IMR-90 (cell line): ENCODE measurements at regions not wholly inside any gene's neighbourhood (a gene's known extent, or its start where the extent isn't known, plus 50 kb on each side); places are given as distances from the start of the nearest gene placed in this dataset.

Experiments
- ATAC-seq: fragments of 200-7000 bp; cut with Tn5 transposase; 2 replicates; pipeline ENCODE4 v1.9.1; 2020; ENCODE audit warnings: low read depth, mild to moderate bottlenecking, moderate library complexity
- BruUV-seq: library from RNA; stranded (reverse); fragments of 400-500 nt; replicated peaks from 2 replicates; lab custom pipeline; 2021; lab: Mats Ljungman, UMichigan
- CTCF ChIA-PET: fragments of 300-600 bp; formaldehyde crosslinking; extraction: SDS; loops from one replicate; lab custom pipeline; 2021; ENCODE audit warnings: antibody characterized with exemption; lab: Yijun Ruan, JAX
- POLR2A ChIA-PET: fragments of 300-600 bp; sonication (Branson Sonifier 250); formaldehyde crosslinking; loops from one replicate; lab custom pipeline; 2022; ENCODE audit warnings: antibody characterized with exemption; ENCODE audit not compliant: unreplicated experiment; lab: Charles Lee
- DNase-seq: peaks from one replicate; pipeline ENCODE4 v3.0.0; 2013
- H2AFZ ChIP-seq: replicated peaks from 2 replicates; pipeline ENCODE3; 2013; ENCODE audit warnings: low read length, mild to moderate bottlenecking; ENCODE audit not compliant: poor library complexity
- H2AK5ac ChIP-seq: 2 replicates; pipeline ENCODE4 v1.6.1; 2013; ENCODE audit warnings: low read depth, low read length, inconsistent platforms
- H2AK9ac ChIP-seq: replicated peaks from 2 replicates; pipeline ENCODE3; 2013; ENCODE audit warnings: mild to moderate bottlenecking, low read depth, low read length, moderate library complexity; ENCODE audit not compliant: poor library complexity
- H2BK120ac ChIP-seq: 2 replicates; pipeline ENCODE4 v1.6.1; 2013; ENCODE audit warnings: low read depth, low read length, inconsistent platforms
- H2BK15ac ChIP-seq: 3 replicates; pipeline ENCODE4 v1.6.1; 2013; ENCODE audit warnings: low read depth, low read length, inconsistent platforms
- H2BK20ac ChIP-seq: 2 replicates; pipeline ENCODE4 v1.6.1; 2013; ENCODE audit warnings: low read depth, mild to moderate bottlenecking, inconsistent platforms, low read length, moderate library complexity
- H2BK5ac ChIP-seq: 2 replicates; pipeline ENCODE4 v1.6.1; 2013; ENCODE audit warnings: mild to moderate bottlenecking, low read depth, low read length, inconsistent platforms; ENCODE audit not compliant: poor library complexity, severe bottlenecking
- H3K14ac ChIP-seq: replicated peaks from 2 replicates; pipeline ENCODE4 v1.6.1; 2013; ENCODE audit warnings: low read depth, low read length, inconsistent platforms
- H3K18ac ChIP-seq: 2 replicates; pipeline ENCODE4 v1.6.1; 2013; ENCODE audit warnings: low read depth, low read length, control low read depth
- H3K23ac ChIP-seq: 2 replicates; pipeline ENCODE4 v1.6.1; 2013; ENCODE audit warnings: low read depth, low read length, inconsistent platforms
- H3K27ac ChIP-seq: 2 replicates; pipeline ENCODE4 v1.5.1; 2013; ENCODE audit warnings: mild to moderate bottlenecking, control low read depth, low read length; ENCODE audit not compliant: insufficient read depth
- H3K27me3 ChIP-seq: 2 replicates; pipeline ENCODE4 v1.6.1; 2013; ENCODE audit warnings: low read length; ENCODE audit not compliant: control insufficient read depth, insufficient read depth
- H3K36me3 ChIP-seq: 2 replicates; pipeline ENCODE4 v1.6.1; 2013; ENCODE audit warnings: low read length, mixed read lengths; ENCODE audit not compliant: control insufficient read depth, insufficient read depth
- H3K4ac ChIP-seq: 2 replicates; pipeline ENCODE4 v1.6.1; 2013; ENCODE audit warnings: low read depth, low read length, inconsistent platforms
- H3K4me1 ChIP-seq: 2 replicates; pipeline ENCODE4 v1.6.1; 2013; ENCODE audit warnings: low read length, mixed read lengths; ENCODE audit not compliant: control insufficient read depth, insufficient read depth
- H3K4me2 ChIP-seq: 2 replicates; pipeline ENCODE4 v1.6.1; 2013; ENCODE audit warnings: low read depth, mild to moderate bottlenecking, control low read depth, low read length, moderate library complexity
- H3K4me3 ChIP-seq: 2 replicates; pipeline ENCODE4 v1.5.1; 2013; ENCODE audit warnings: low read depth, mild to moderate bottlenecking, control low read depth, low read length, moderate library complexity; ENCODE audit not compliant: insufficient read depth
- H3K56ac ChIP-seq: 2 replicates; pipeline ENCODE4 v1.6.1; 2013; ENCODE audit warnings: low read length, inconsistent platforms; ENCODE audit not compliant: insufficient read depth; ENCODE audit errors: extremely low read depth
- H3K79me1 ChIP-seq, 2 experiments: 2 replicates each; pipeline ENCODE4 v1.6.1; 2013; ENCODE audit warnings: low read length in 2 of 2, inconsistent platforms in 1 of 2, low read depth in 1 of 2
- H3K9ac ChIP-seq: 2 replicates; pipeline ENCODE4 v1.6.1; 2013; ENCODE audit warnings: low read depth, low read length, control low read depth
- H3K9me1 ChIP-seq: 2 replicates; pipeline ENCODE4 v1.6.1; 2013; ENCODE audit warnings: low read length, inconsistent platforms; ENCODE audit not compliant: insufficient read depth
- H3K9me3 ChIP-seq: 2 replicates; pipeline ENCODE4 v1.6.1; 2013; ENCODE audit warnings: low read length; ENCODE audit not compliant: control insufficient read depth, insufficient read depth
- H4K20me1 ChIP-seq: 2 replicates; pipeline ENCODE4 v1.6.1; 2013; ENCODE audit warnings: low read length, inconsistent platforms; ENCODE audit not compliant: insufficient read depth
- H4K5ac ChIP-seq: 2 replicates; pipeline ENCODE4 v1.6.1; 2013; ENCODE audit warnings: mild to moderate bottlenecking, low read depth, low read length, control low read depth
- H4K8ac ChIP-seq, 2 experiments: 2 replicates each; pipeline ENCODE4 v1.6.1; 2013; ENCODE audit warnings: low read depth in 2 of 2, low read length in 2 of 2, control low read depth in 1 of 2, inconsistent platforms in 1 of 2
- H4K91ac ChIP-seq: 2 replicates; pipeline ENCODE4 v1.6.1; 2013; ENCODE audit warnings: low read depth, low read length, inconsistent platforms; ENCODE audit not compliant: insufficient read depth
- BHLHE40 ChIP-seq: fragments of 150-350 bp; IDR thresholded peaks from 2 replicates; pipeline ENCODE4 v1.6.1; 2016; ENCODE audit warnings: mild to moderate bottlenecking, low read depth, low read length
- CEBPB ChIP-seq: IDR thresholded peaks from 2 replicates; pipeline ENCODE4 v1.6.1; 2012; ENCODE audit warnings: low read depth, low read length, improper control_type of control experiment
- MXI1 ChIP-seq: IDR thresholded peaks from 2 replicates; pipeline ENCODE4 v1.6.1; 2012; ENCODE audit warnings: low read depth, mild to moderate bottlenecking, low read length, moderate library complexity, borderline replicate concordance
- RAD21 ChIP-seq: IDR thresholded peaks from 2 replicates; pipeline ENCODE4 v1.6.1; 2012; ENCODE audit warnings: low read length, improper control_type of control experiment
- RCOR1 ChIP-seq: IDR thresholded peaks from 2 replicates; pipeline ENCODE4 v1.6.1; 2012; ENCODE audit warnings: mild to moderate bottlenecking, low read length, improper control_type of control experiment; ENCODE audit not compliant: insufficient replicate concordance
- RFX5 ChIP-seq: IDR thresholded peaks from 2 replicates; pipeline ENCODE4 v1.8.0; 2012; ENCODE audit warnings: low read depth, mild to moderate bottlenecking, low read length, moderate library complexity
- SMC3 ChIP-seq: fragments of 150-350 bp; IDR thresholded peaks from 2 replicates; pipeline ENCODE4 v1.6.1; 2016; ENCODE audit warnings: low read depth, mild to moderate bottlenecking, antibody characterized with exemption, low read length, moderate library complexity
- USF2 ChIP-seq: fragments of 150-350 bp; IDR thresholded peaks from 2 replicates; pipeline ENCODE4 v1.6.1; 2017; ENCODE audit warnings: mild to moderate bottlenecking, antibody characterized with exemption, low read length, low read depth
- WGBS, 2 experiments: methylation state at CpG; one replicate each; pipeline versions ENCODE4 v1.1.5 to v1.1.7; 2013; ENCODE audit warnings: missing lambda C conversion rate in 2 of 2; ENCODE audit not compliant: insufficient read length in 1 of 2; ENCODE audit errors: extremely low coverage in 2 of 2; 5-methylcytosine and 5-hydroxymethylcytosine counted together
- dilution Hi-C: fragments of 300-500 bp; cut with HindIII; formaldehyde crosslinking; loops from one replicate; pipeline ENCODE4 v1.14.3; 2018; ENCODE audit warnings: low sequenced_read_pairs; ENCODE audit not compliant: unreplicated experiment
- in situ Hi-C: fragments of 300-500 bp; cut with MboI; formaldehyde crosslinking; loops from 3 replicates; pipeline ENCODE4 v1.14.3; 2019; ENCODE audit warnings: low sequenced_read_pairs, inconsistent platforms, mixed read lengths
- intact Hi-C: fragments of 100-400 bp; cut with micrococcal nuclease; formaldehyde crosslinking; loops from 2 replicates; pipeline ENCODE4 v1.10.0; 2022
- TF ChIP-seq, protein P1 (sequence below): conservative IDR thresholded peaks from 2 replicates; pipeline ENCODE4 v1.5.1; 2012; ENCODE audit warnings: mild to moderate bottlenecking, low read depth, low read length, improper control_type of control experiment

- ATAC-seq = no peak
- in situ Hi-C loops = no loop called here
- no TSS peak for BruUV-seq
- Histone ChIP-seq H4K8ac (no peak overlapping the region), H3K4me1 (no peaks in the 10 kb centered on the region), H2AK9ac (no peak overlapping the region), H3K36me3 (no peaks in the 10 kb centered on the region), H3K4me2 (no peak overlapping the region), H2AK5ac (no peak overlapping the region), H2BK15ac (no peak overlapping the region), H3K4ac (no peak overlapping the region), H2BK20ac (no peak overlapping the region), H3K18ac (no peak overlapping the region), H3K14ac (no peak overlapping the region), H2BK5ac (no peak overlapping the region), H4K5ac (no peak overlapping the region), H3K56ac (no peak overlapping the region), H3K79me1 (no peaks in the 10 kb centered on the region), H3K9me3 (peaks cover 22% of the 10 kb centered on the region), H3K23ac (no peak overlapping the region), H4K91ac (no peak overlapping the region), H3K27me3 (no peaks in the 10 kb centered on the region), H2BK120ac (no peak overlapping the region), H3K4me3 (no peak overlapping the region), H3K9me1 (no peaks in the 10 kb centered on the region), H3K27ac (no peak overlapping the region), H4K20me1 (no peaks in the 10 kb centered on the region), H2AFZ (no peak overlapping the region), H3K9ac (no peak overlapping the region)
- no peak for TF ChIP-seq MXI1
- no peak for TF ChIP-seq SMC3
- TF ChIP-seq RCOR1 = no peak
- TF ChIP-seq, protein P1, sequence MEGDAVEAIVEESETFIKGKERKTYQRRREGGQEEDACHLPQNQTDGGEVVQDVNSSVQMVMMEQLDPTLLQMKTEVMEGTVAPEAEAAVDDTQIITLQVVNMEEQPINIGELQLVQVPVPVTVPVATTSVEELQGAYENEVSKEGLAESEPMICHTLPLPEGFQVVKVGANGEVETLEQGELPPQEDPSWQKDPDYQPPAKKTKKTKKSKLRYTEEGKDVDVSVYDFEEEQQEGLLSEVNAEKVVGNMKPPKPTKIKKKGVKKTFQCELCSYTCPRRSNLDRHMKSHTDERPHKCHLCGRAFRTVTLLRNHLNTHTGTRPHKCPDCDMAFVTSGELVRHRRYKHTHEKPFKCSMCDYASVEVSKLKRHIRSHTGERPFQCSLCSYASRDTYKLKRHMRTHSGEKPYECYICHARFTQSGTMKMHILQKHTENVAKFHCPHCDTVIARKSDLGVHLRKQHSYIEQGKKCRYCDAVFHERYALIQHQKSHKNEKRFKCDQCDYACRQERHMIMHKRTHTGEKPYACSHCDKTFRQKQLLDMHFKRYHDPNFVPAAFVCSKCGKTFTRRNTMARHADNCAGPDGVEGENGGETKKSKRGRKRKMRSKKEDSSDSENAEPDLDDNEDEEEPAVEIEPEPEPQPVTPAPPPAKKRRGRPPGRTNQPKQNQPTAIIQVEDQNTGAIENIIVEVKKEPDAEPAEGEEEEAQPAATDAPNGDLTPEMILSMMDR = no peak
- TF ChIP-seq CEBPB = no peak
- no peak for TF ChIP-seq RFX5
- TF ChIP-seq USF2 = no peak
- no peak for TF ChIP-seq BHLHE40
- no peak for TF ChIP-seq RAD21
- CTCF ChIA-PET = no interaction called here
- WGBS, 2 experiments = 57% methylated on average over 3 of the region's 11 CpGs; no CpG with 5 or more reads in 1 of the 2 experiments
- intact Hi-C loops = no loop called here
- dilution Hi-C loops = no loop called here
- DNase-seq = no peak
- POLR2A ChIA-PET = no interaction called here
Measured at GRCh38 chr18:37721544-37722522, 156.2 kb upstream of the CELF4 start.
